AG09319 (cell line): ENCODE measurements at regions not wholly inside any gene's neighbourhood (a gene's known extent, or its start where the extent isn't known, plus 50 kb on each side); places are given as distances from the start of the nearest gene placed in this dataset.

ENCODE experiments used
- DNase-seq: peaks from one replicate; pipeline ENCODE4 v3.0.0-alpha.2; 2010; ENCODE audit warnings: low read depth; ENCODE audit errors: extremely low read depth
- TF ChIP-seq, protein P1 (sequence below): IDR thresholded peaks from 2 replicates; pipeline ENCODE4 v1.5.1; 2011; ENCODE audit warnings: low read depth, mild to moderate bottlenecking, inconsistent platforms, low read length, moderate library complexity

DNA sequence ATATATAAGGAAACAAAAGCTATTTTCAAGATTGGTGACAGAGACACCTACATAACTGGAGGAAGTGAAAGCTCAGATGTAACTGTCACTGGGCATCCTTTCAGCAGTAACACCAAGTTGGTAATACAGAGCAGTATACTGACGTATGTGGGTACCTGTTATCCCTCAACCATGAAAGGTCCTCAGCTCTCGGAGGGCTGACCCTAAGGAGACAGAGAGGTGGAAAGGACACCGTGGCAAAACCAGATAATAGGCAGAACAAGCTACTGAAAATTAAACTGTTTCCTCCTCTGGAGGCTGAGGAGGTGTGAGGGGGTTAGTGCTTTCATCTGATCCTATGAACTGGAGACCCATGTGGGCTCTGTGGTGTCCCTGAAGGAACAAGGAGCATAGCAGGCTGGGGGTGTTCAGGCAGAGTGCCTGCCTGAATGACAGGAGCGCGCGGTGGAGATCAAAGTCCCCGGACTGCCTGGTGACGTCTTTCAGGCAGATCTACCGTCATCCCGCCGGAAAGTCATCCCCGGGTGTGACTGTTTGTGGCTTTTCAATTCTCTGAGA, 130.2 kb upstream of the FSTL4 start:
- TF ChIP-seq, protein P1, sequence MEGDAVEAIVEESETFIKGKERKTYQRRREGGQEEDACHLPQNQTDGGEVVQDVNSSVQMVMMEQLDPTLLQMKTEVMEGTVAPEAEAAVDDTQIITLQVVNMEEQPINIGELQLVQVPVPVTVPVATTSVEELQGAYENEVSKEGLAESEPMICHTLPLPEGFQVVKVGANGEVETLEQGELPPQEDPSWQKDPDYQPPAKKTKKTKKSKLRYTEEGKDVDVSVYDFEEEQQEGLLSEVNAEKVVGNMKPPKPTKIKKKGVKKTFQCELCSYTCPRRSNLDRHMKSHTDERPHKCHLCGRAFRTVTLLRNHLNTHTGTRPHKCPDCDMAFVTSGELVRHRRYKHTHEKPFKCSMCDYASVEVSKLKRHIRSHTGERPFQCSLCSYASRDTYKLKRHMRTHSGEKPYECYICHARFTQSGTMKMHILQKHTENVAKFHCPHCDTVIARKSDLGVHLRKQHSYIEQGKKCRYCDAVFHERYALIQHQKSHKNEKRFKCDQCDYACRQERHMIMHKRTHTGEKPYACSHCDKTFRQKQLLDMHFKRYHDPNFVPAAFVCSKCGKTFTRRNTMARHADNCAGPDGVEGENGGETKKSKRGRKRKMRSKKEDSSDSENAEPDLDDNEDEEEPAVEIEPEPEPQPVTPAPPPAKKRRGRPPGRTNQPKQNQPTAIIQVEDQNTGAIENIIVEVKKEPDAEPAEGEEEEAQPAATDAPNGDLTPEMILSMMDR, result no peak
- no peak for DNase-seq

DNA sequence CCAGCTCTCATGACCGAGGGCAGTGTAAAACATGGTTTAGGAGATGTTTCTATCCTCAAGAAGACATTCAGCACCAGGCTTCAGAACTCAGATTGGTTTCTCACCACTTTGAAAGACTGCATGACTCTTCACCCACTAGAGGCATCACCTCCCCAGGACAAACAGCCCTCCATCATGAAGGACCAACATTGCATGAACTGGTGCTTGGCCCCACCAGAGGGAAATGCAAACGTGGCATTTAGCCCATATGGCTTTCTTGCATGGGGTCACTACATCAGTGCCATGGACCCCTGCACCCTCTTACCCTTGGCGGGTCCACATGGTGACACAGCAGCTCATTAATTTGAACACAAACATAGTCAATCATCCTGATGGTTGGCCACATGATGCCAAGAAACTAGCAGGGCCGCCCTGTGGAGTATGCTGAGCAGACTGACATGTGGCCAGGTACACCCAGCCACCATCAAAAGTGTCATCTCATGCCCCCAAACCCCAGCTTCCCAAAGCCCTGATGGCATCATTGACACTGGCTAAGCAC, 129.5 kb upstream of the FSTL4 start:
- no peak for DNase-seq
- TF ChIP-seq, protein P1, result no peak

DNA sequence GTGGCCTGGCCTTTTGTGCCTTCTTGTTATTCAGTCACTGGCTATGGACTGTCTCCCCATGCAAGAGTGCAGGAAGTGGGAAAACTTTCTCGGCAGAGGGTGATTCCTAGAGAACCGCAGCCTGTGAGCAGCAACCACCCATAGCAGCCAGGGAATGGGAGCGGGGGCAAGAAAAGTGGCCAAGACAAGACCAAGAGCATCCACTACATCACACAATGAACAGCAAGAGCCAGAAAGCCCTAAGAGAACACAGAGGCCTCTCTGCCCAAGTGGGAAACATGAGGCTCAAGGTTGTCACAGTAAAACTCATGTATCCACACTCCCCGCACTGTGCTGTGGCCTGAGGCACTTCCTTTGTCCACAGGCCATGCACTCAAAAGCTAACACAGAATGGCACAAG, 129.1 kb upstream of the FSTL4 start:
- TF ChIP-seq, protein P1, result no peak
- no peak for DNase-seq

DNA sequence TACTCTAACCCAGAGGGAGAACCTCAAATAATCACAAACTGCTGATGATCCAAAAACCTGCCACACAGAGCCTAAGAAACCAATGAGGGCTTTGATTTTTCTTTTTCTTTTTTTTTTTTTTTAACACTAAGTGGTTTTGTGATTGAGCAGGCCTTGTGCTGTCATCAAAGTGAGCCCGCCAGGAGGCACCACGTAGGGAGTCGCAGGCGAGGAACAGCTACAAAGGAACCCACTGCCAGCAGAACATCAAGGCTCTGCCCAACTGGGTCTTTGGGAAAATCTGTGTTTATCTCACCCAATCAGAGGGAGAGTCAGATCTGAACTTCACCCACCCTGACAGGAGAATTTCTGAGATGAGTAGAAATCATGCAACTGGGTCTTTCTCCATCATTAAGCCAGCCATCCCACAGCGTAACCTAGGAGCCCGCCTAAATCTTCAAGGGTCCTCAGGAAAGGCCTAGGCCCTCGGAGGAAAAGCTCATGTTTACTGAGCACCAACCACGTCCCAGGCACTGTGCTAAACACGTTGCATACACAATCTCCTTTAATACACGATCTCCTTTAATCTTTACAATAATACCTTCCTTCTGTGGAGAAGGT, 126.9 kb upstream of the FSTL4 start:
- no peak for DNase-seq
- TF ChIP-seq, protein P1, result no peak

DNA sequence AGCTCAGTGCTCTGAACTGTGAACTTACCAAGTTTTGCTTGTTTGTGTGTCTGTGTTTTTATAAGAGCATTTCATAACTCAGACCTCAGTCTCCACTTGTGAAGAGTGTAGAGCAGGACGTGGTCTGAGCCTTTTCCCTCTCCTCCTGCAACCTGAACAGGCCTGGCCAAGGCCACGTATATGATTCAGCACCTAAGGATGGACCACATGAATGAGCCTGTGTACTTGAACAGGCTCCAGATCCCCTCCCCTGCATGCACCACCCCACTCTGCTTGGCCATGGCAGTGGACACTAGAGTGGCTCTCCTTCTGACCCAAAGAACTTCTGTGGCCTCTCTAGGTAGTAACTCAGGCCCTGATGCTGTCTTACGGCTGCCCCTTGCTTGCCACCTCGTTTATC, 125.9 kb upstream of the FSTL4 start:
- no peak for DNase-seq
- TF ChIP-seq, protein P1, result no peak

DNA sequence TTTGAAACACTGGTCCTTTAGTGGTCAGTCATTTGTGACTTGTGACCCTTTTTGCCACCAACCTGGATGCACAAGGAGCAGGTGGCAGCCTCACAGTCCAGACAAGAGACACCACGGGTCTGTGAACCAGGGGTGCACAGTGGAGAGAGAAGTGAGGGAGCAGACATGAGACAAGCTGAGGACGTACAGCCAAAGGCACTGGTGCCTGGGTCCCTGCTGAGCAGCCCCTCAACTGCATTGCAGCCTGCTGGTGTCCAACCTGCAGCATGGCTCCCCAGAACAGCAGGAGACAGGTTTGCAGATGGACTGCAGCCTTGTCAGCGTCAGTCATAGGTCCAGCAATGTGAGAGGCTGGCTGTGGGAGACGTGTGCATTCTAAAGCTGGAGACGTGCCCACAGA, 124.2 kb upstream of the FSTL4 start:
- no peak for DNase-seq

DNA sequence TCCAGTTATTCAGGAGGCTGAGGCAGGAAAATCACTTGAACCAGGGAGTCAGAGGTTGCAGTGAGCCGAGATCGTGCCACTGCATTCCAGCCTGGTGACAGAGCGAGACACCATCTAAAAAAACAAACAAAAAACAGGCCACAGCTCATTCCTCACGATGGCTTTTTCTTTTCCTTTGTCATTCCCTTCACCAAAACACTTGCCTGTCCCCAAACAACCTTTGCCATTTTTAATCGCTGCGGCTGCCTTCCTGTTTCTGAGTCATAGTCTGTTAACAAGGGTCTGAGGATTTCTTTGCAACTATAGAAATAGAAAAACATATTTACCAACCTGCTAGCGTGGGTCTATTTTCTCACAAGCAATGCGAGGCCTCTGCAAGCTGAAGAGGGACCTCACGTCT, 123.0 kb upstream of the FSTL4 start:
- no peak for DNase-seq
- TF ChIP-seq, protein P1, result no peak

More for the DNA sequence above, 124.2 kb upstream of the FSTL4 start:
- TF ChIP-seq, protein P1, result no peak
